GM12878 (cell line): ENCODE measurements at regions not wholly inside any gene's neighbourhood (a gene's known extent, or its start where the extent isn't known, plus 50 kb on each side); places are given as distances from the start of the nearest gene placed in this dataset.

ENCODE experiments used
- BACH1 ChIP-seq: fragments of 450-650 bp; IDR thresholded peaks from 2 replicates; pipeline ENCODE4 v1.6.1; 2017; ENCODE audit warnings: mild to moderate bottlenecking, borderline replicate concordance
- CTCF ChIP-seq, 3 experiments: IDR thresholded peaks in 2 of 3; conservative IDR thresholded peaks in 1 of 3; 2 replicates each; pipeline ENCODE4 v1.5.1; 2011; ENCODE audit warnings: low read depth in 3 of 3, low read length in 3 of 3, mild to moderate bottlenecking in 3 of 3, control low read depth in 2 of 3, moderate library complexity in 2 of 3, inconsistent platforms in 1 of 3, mixed read lengths in 1 of 3; ENCODE audit not compliant: control insufficient read depth in 2 of 3, insufficient read depth in 1 of 3; ENCODE audit errors: extremely low read depth in 1 of 3
- HDAC2 ChIP-seq: fragments of 200-600 bp; sonication (generic); IDR thresholded peaks from 2 replicates; pipeline ENCODE4 v1.6.1; 2017
- MXI1 ChIP-seq: fragments of 150-350 bp; IDR thresholded peaks from 2 replicates; pipeline ENCODE4 v1.6.1; 2011; ENCODE audit warnings: low read depth, mild to moderate bottlenecking, inconsistent platforms, low read length, improper control_type of control experiment
- POLR2A ChIP-seq: IDR thresholded peaks from 2 replicates; pipeline ENCODE4 v1.6.1; 2011; ENCODE audit warnings: low read depth, mild to moderate bottlenecking, low read length
- PRDM15 ChIP-seq: fragments of 450-650 bp; formaldehyde crosslinking; IDR thresholded peaks from 2 replicates; pipeline ENCODE4 v1.4.0; 2020; ENCODE audit warnings: mild to moderate bottlenecking, moderate library complexity
- RCOR1 ChIP-seq: conservative IDR thresholded peaks from 2 replicates; pipeline ENCODE4 v1.6.1; 2012; ENCODE audit warnings: low read depth, low read length, improper control_type of control experiment
- REST ChIP-seq: IDR thresholded peaks from 2 replicates; pipeline ENCODE4 v1.6.1; 2012; ENCODE audit warnings: mild to moderate bottlenecking, low read depth, low read length
- USF2 ChIP-seq: IDR thresholded peaks from 2 replicates; pipeline ENCODE4 v1.6.1; 2011; ENCODE audit warnings: low read depth, low read length, improper control_type of control experiment, borderline replicate concordance

GRCh38 chr7:22653951-22654350 lies 73.0 kb upstream of the IL6 start:
- TF ChIP-seq MXI1, result no peak
- TF ChIP-seq CTCF (IDR thresholded peaks at IDR 0.05 in 2 of 3, conservative IDR thresholded peaks at IDR 0.05 in 1 of 3; ENCODE audit: control insufficient read depth in 2 of 3, extremely low read depth in 1 of 3, insufficient read depth in 1 of 3, low read depth in 3 of 3, low read length in 3 of 3), result no peak
- no peak for TF ChIP-seq POLR2A
- no peak for TF ChIP-seq REST
- TF ChIP-seq USF2, result no peak
- no peak for TF ChIP-seq RCOR1
- TF ChIP-seq PRDM15 (CRISPR knock-in tag), result no peak
- TF ChIP-seq BACH1, result no peak
- TF ChIP-seq HDAC2, result no peak
